Tibial nerve (tissue), 3 donors: ENCODE measurements at regions not wholly inside any gene's neighbourhood (a gene's known extent, or its start where the extent isn't known, plus 50 kb on each side); places are given as distances from the start of the nearest gene placed in this dataset.

ENCODE experiments used
- POLR2A ChIP-seq, 2 donors: fragments of 450-650 bp; IDR thresholded peaks; one replicate each; pipeline ENCODE4 v1.6.1; 2017; ENCODE audit warnings: antibody characterized with exemption in 2 of 2, mild to moderate bottlenecking in 2 of 2, moderate library complexity in 2 of 2
- TF ChIP-seq, protein P1 (sequence below), 5 experiments: fragments of 200-600 bp in 3 of 5; fragments of 450-650 bp in 2 of 5; sonication (generic) in 3 of 5; IDR thresholded peaks; one replicate each; pipeline ENCODE4 v1.5.1; 2016 to 2019; ENCODE audit warnings: antibody characterized with exemption in 5 of 5, mild to moderate bottlenecking in 3 of 5, moderate library complexity in 2 of 5

- TF ChIP-seq, protein P1, sequence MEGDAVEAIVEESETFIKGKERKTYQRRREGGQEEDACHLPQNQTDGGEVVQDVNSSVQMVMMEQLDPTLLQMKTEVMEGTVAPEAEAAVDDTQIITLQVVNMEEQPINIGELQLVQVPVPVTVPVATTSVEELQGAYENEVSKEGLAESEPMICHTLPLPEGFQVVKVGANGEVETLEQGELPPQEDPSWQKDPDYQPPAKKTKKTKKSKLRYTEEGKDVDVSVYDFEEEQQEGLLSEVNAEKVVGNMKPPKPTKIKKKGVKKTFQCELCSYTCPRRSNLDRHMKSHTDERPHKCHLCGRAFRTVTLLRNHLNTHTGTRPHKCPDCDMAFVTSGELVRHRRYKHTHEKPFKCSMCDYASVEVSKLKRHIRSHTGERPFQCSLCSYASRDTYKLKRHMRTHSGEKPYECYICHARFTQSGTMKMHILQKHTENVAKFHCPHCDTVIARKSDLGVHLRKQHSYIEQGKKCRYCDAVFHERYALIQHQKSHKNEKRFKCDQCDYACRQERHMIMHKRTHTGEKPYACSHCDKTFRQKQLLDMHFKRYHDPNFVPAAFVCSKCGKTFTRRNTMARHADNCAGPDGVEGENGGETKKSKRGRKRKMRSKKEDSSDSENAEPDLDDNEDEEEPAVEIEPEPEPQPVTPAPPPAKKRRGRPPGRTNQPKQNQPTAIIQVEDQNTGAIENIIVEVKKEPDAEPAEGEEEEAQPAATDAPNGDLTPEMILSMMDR (IDR thresholded peaks at IDR 0.05), result no peak
- no peak for TF ChIP-seq POLR2A (IDR thresholded peaks at IDR 0.05)
Measured at GRCh38 chr2:215638687-215639086, 202.8 kb upstream of the FN1 start.
